ENCODE measurements at regions not wholly inside any gene's neighbourhood (a gene's known extent, or its start where the extent isn't known, plus 50 kb on each side); places are given as distances from the start of the nearest gene placed in this dataset.

GRCh38 chr6:9540534-9541126 lies 874.2 kb downstream of the TFAP2A start:
- no peaks in the 10 kb centered on the region for H3K36me3 ChIP-seq (ENCODE audit: control insufficient read depth in 4 of 4, insufficient read depth in 4 of 4, low read length in 4 of 4)
- peak; percentile 20 for TF ChIP-seq CTCF (IDR thresholded peaks at IDR 0.05; ENCODE audit: control extremely low read depth, extremely low read depth)
- no peak overlapping the region for H3K9ac ChIP-seq (ENCODE audit: insufficient read depth in 1 of 2, low read length in 2 of 2)
- peak in 2 of 3 donors; percentile 59 to 68 for DNase-seq
- no peaks in the 10 kb centered on the region for H3K27me3 ChIP-seq (ENCODE audit: control insufficient read depth in 3 of 3, insufficient read depth in 3 of 3, low read length in 2 of 3)
- no peaks in the 10 kb centered on the region for H3K9me3 ChIP-seq (ENCODE audit: control insufficient read depth in 4 of 4, insufficient read depth in 3 of 4, low read length in 3 of 4)
- peak; percentile 62 for ATAC-seq (ENCODE audit: insufficient read depth, low FRiP score)
- H3K4me1 ChIP-seq (ENCODE audit: control insufficient read depth in 5 of 5, insufficient read depth in 5 of 5, low read length in 5 of 5) = no peaks in the 10 kb centered on the region
- no peak overlapping the region for H3K4me3 ChIP-seq
- no peak overlapping the region for H3K27ac ChIP-seq (ENCODE audit: low read depth in 1 of 2, low read length in 1 of 2)
- WGBS, 2 donors = 49 to 55% methylated on average over 2 of the region's 2 CpGs

- no peaks in the 10 kb centered on the region for H3K9me3 ChIP-seq (ENCODE audit: control insufficient read depth in 4 of 4, insufficient read depth in 3 of 4, low read length in 3 of 4)
- H3K27me3 ChIP-seq (ENCODE audit: control insufficient read depth in 3 of 3, insufficient read depth in 3 of 3, low read length in 2 of 3) = no peaks in the 10 kb centered on the region
- H3K4me1 ChIP-seq (ENCODE audit: control insufficient read depth in 5 of 5, insufficient read depth in 5 of 5, low read length in 5 of 5) = no peaks in the 10 kb centered on the region
- ATAC-seq (ENCODE audit: insufficient read depth, low FRiP score) (no peak), DNase-seq (no peak)
- H3K9ac ChIP-seq (ENCODE audit: insufficient read depth in 1 of 2, low read length in 2 of 2) = no peak overlapping the region
- no peak for TF ChIP-seq CTCF (IDR thresholded peaks at IDR 0.05; ENCODE audit: control extremely low read depth, extremely low read depth)
- no peak overlapping the region for H3K4me3 ChIP-seq
- no peaks in the 10 kb centered on the region for H3K36me3 ChIP-seq (ENCODE audit: control insufficient read depth in 4 of 4, insufficient read depth in 4 of 4, low read length in 4 of 4)
- H3K27ac ChIP-seq (ENCODE audit: low read depth in 1 of 2, low read length in 1 of 2) = no peak overlapping the region
Observed at GRCh38 chr6:9540126-9540525, 874.7 kb downstream of the TFAP2A start.

GRCh38 chr6:9539231-9539755 lies 875.6 kb downstream of the TFAP2A start:
- Histone ChIP-seq H3K36me3 (ENCODE audit: control insufficient read depth in 4 of 4, insufficient read depth in 4 of 4, low read length in 4 of 4) (no peaks in the 10 kb centered on the region), H3K9me3 (ENCODE audit: control insufficient read depth in 4 of 4, insufficient read depth in 3 of 4, low read length in 3 of 4) (no peaks in the 10 kb centered on the region), H3K4me1 (ENCODE audit: control insufficient read depth in 5 of 5, insufficient read depth in 5 of 5, low read length in 5 of 5) (no peaks in the 10 kb centered on the region), H3K27me3 (ENCODE audit: control insufficient read depth in 3 of 3, insufficient read depth in 3 of 3, low read length in 2 of 3) (no peaks in the 10 kb centered on the region), H3K9ac (ENCODE audit: insufficient read depth in 1 of 2, low read length in 2 of 2) (no peak overlapping the region), H3K4me3 (no peak overlapping the region), H3K27ac (ENCODE audit: low read depth in 1 of 2, low read length in 1 of 2) (no peak overlapping the region)
- DNase-seq (no peak), ATAC-seq (ENCODE audit: insufficient read depth, low FRiP score) (no peak)
- 61 to 71% methylated on average over 4 of the region's 4 CpGs for WGBS, 2 donors
- no peak for TF ChIP-seq CTCF (IDR thresholded peaks at IDR 0.05; ENCODE audit: control extremely low read depth, extremely low read depth)

- no peaks in the 10 kb centered on the region for H3K4me1 ChIP-seq (ENCODE audit: control insufficient read depth in 5 of 5, insufficient read depth in 5 of 5, low read length in 5 of 5)
- DNase-seq (no peak), ATAC-seq (ENCODE audit: insufficient read depth, low FRiP score) (no peak)
- no peak for TF ChIP-seq CTCF (IDR thresholded peaks at IDR 0.05; ENCODE audit: control extremely low read depth, extremely low read depth)
- H3K27ac ChIP-seq (ENCODE audit: low read depth in 1 of 2, low read length in 1 of 2) = no peak overlapping the region
- H3K27me3 ChIP-seq (ENCODE audit: control insufficient read depth in 3 of 3, insufficient read depth in 3 of 3, low read length in 2 of 3) = no peaks in the 10 kb centered on the region
- no peaks in the 10 kb centered on the region for H3K9me3 ChIP-seq (ENCODE audit: control insufficient read depth in 4 of 4, insufficient read depth in 3 of 4, low read length in 3 of 4)
- no peak overlapping the region for H3K9ac ChIP-seq (ENCODE audit: insufficient read depth in 1 of 2, low read length in 2 of 2)
- no peak overlapping the region for H3K4me3 ChIP-seq
- 65 to 75% methylated on average over 2 of the region's 2 CpGs for WGBS, 2 donors
- H3K36me3 ChIP-seq (ENCODE audit: control insufficient read depth in 4 of 4, insufficient read depth in 4 of 4, low read length in 4 of 4) = no peaks in the 10 kb centered on the region
Observed at GRCh38 chr6:9537381-9537780, 877.5 kb downstream of the TFAP2A start.
